ENCODE measurements at regions not wholly inside any gene's neighbourhood (a gene's known extent, or its start where the extent isn't known, plus 50 kb on each side); places are given as distances from the start of the nearest gene placed in this dataset.

DNA sequence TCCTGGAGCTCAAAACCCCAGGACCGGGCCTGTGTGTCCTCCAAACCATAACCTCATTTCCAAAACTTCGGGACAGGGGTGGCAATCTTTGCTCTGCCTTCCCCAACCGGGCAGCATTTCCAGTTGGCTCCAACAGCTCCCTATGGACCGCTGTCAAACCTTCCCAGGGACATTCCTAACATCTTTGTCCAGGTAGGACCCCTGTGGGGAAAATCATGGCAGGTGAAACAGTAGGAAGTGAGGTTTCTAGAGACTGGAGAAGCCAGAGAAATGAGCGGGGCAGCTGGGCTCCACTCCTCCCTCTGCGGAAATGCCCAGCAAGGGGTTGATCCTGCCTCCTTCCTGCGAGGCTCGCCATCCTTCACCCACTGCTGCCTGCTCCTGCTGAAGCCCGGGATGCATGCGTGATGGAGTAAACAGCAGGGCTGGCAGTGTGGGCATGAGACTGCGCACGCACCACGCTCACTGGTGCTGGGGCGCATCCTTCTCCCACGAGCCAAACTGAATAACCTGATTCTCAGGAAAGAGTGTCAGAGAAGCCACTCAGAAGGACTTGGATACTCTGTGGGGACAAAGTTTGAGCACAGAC is 136.4 kb downstream of the BUD13 start:
- no peak for DNase-seq
- in situ Hi-C loops (cut with MboI): no loop called here

GRCh38 chr11:116631201-116631600 is 141.6 kb downstream of the BUD13 start:
- Histone ChIP-seq H2AFZ (no peak overlapping the region), H3K9me3 (ENCODE audit: low read depth) (no peaks in the 10 kb centered on the region), H3K79me2 (ENCODE audit: insufficient read depth) (no peaks in the 10 kb centered on the region), H3K27ac (no peak overlapping the region), H3K9ac (no peak overlapping the region), H3F3A (ENCODE audit: insufficient read depth) (no peaks in the 10 kb centered on the region), H3K9me2 (ENCODE audit: insufficient read depth) (no peaks in the 10 kb centered on the region), H3K4me1 (ENCODE audit: insufficient read depth) (no peaks in the 10 kb centered on the region), H3K27me3 (replicated peaks; ENCODE audit: insufficient read depth) (no peaks in the 10 kb centered on the region), H3K36me3 (ENCODE audit: low read depth) (no peaks in the 10 kb centered on the region), H3K4me3 (no peak overlapping the region), H4K20me1 (ENCODE audit: insufficient read depth) (no peaks in the 10 kb centered on the region), H3K4me2 (ENCODE audit: unreplicated experiment) (no peak overlapping the region)
- 50 to 53% methylated on average over 3 of the region's 3 CpGs for WGBS, 2 experiments (ENCODE audit: low coverage in 1 of 2, low lambda C conversion rate in 2 of 2, missing lambda C conversion rate in 2 of 2)
- in situ Hi-C loops (cut with MboI): no loop called here
- DNase-seq: no peak
- no peak for TF ChIP-seq EZH2 (IDR thresholded peaks at IDR 0.05; ENCODE audit: insufficient read depth, poor library complexity, severe bottlenecking)
- TF ChIP-seq EZH2phosphoT487 (IDR thresholded peaks at IDR 0.05; ENCODE audit: insufficient read depth, low read depth): no peak

More for the DNA sequence above, 136.4 kb downstream of the BUD13 start:
- no peak for TF ChIP-seq EZH2phosphoT487 (IDR thresholded peaks at IDR 0.05; ENCODE audit: insufficient read depth, low read depth)
- TF ChIP-seq EZH2 (IDR thresholded peaks at IDR 0.05; ENCODE audit: insufficient read depth, poor library complexity, severe bottlenecking): no peak
- Histone ChIP-seq H3K79me2 (ENCODE audit: insufficient read depth) (no peaks in the 10 kb centered on the region), H3K9me3 (ENCODE audit: low read depth) (no peaks in the 10 kb centered on the region), H3F3A (ENCODE audit: insufficient read depth) (no peaks in the 10 kb centered on the region), H3K4me3 (no peak overlapping the region), H3K9ac (no peak overlapping the region), H3K27me3 (replicated peaks; ENCODE audit: insufficient read depth) (peaks cover 15% of the 10 kb centered on the region), H3K27ac (no peak overlapping the region), H3K36me3 (ENCODE audit: low read depth) (no peaks in the 10 kb centered on the region), H3K9me2 (ENCODE audit: insufficient read depth) (no peaks in the 10 kb centered on the region), H2AFZ (no peak overlapping the region), H3K4me1 (ENCODE audit: insufficient read depth) (no peaks in the 10 kb centered on the region), H3K4me2 (ENCODE audit: unreplicated experiment) (no peak overlapping the region), H4K20me1 (ENCODE audit: insufficient read depth) (no peaks in the 10 kb centered on the region)
- 48 to 58% methylated on average over 15 of the region's 15 CpGs for WGBS, 2 experiments (ENCODE audit: low coverage in 1 of 2, low lambda C conversion rate in 2 of 2, missing lambda C conversion rate in 2 of 2)

- H2AFZ ChIP-seq: no peak overlapping the region
- H3K36me3 ChIP-seq (ENCODE audit: low read depth): no peaks in the 10 kb centered on the region
- H3F3A ChIP-seq (ENCODE audit: insufficient read depth): no peaks in the 10 kb centered on the region
- 33 to 40% methylated on average over 1 of the region's 1 CpG for WGBS, 2 experiments (ENCODE audit: low coverage in 1 of 2, low lambda C conversion rate in 2 of 2, missing lambda C conversion rate in 2 of 2)
- H3K9me3 ChIP-seq (ENCODE audit: low read depth): no peaks in the 10 kb centered on the region
- no peak for DNase-seq
- no peak overlapping the region for H3K27ac ChIP-seq
- no peaks in the 10 kb centered on the region for H4K20me1 ChIP-seq (ENCODE audit: insufficient read depth)
- H3K4me2 ChIP-seq (ENCODE audit: unreplicated experiment): no peak overlapping the region
- in situ Hi-C loops (cut with MboI): no loop called here
- H3K4me1 ChIP-seq (ENCODE audit: insufficient read depth): no peaks in the 10 kb centered on the region
- H3K9me2 ChIP-seq (ENCODE audit: insufficient read depth): no peaks in the 10 kb centered on the region
- H3K9ac ChIP-seq: no peak overlapping the region
- TF ChIP-seq EZH2 (IDR thresholded peaks at IDR 0.05; ENCODE audit: insufficient read depth, poor library complexity, severe bottlenecking) (no peak), EZH2phosphoT487 (IDR thresholded peaks at IDR 0.05; ENCODE audit: insufficient read depth, low read depth) (no peak)
- peaks cover 9% of the 10 kb centered on the region; the same call in 1 of the 2 replicates for H3K27me3 ChIP-seq (replicated peaks; ENCODE audit: insufficient read depth)
- no peak overlapping the region for H3K4me3 ChIP-seq
- no peaks in the 10 kb centered on the region for H3K79me2 ChIP-seq (ENCODE audit: insufficient read depth)
Measured at GRCh38 chr11:116618461-116618860, 154.3 kb downstream of the BUD13 start.

DNA sequence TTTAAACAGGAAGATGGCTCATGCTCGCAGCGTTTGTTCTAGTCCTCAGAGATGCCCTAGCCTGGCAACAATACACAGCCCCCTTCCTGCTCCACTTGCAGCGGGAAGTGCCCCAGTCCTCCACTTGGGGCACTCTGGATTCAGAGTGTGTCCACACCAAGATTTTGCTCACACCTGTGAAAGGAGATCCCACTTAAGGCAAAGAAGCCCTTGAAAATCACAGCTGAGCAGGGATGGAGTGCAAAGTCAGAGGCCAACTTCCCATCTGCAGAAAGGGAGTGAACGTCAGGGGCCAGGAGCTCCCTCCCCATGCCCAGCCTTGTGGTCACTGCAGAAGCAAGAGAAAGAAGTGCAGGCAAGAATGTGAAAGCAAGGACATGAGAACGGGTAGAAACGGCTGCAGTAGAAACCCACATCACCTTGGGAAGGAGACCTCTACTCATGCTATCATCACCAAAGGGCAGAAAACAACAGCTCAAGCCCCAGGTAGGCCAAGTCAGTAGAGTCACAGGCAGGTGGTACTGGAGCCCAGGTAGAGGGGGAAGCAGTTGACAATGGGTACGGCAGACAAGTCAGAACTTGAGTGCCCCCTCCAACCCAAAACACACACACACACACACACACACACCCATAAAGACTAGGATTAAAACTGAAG is 157.4 kb downstream of the BUD13 start:
- H3K36me3 ChIP-seq (ENCODE audit: low read depth): no peaks in the 10 kb centered on the region
- H3F3A ChIP-seq (ENCODE audit: insufficient read depth): no peaks in the 10 kb centered on the region
- TF ChIP-seq EZH2phosphoT487 (IDR thresholded peaks at IDR 0.05; ENCODE audit: insufficient read depth, low read depth): no peak
- TF ChIP-seq EZH2 (IDR thresholded peaks at IDR 0.05; ENCODE audit: insufficient read depth, poor library complexity, severe bottlenecking): no peak
- no peak for DNase-seq
- no peaks in the 10 kb centered on the region for H3K9me2 ChIP-seq (ENCODE audit: insufficient read depth)
- no peaks in the 10 kb centered on the region for H3K79me2 ChIP-seq (ENCODE audit: insufficient read depth)
- peaks cover 4% of the 10 kb centered on the region; the same call in 1 of the 2 replicates for H3K27me3 ChIP-seq (replicated peaks; ENCODE audit: insufficient read depth)
- WGBS, 2 experiments (ENCODE audit: low coverage in 1 of 2, low lambda C conversion rate in 2 of 2, missing lambda C conversion rate in 2 of 2): 32 to 33% methylated on average over 7 of the region's 7 CpGs
- H3K9ac ChIP-seq: no peak overlapping the region
- no peaks in the 10 kb centered on the region for H3K4me1 ChIP-seq (ENCODE audit: insufficient read depth)
- no peaks in the 10 kb centered on the region for H4K20me1 ChIP-seq (ENCODE audit: insufficient read depth)
- H3K4me2 ChIP-seq (ENCODE audit: unreplicated experiment): no peak overlapping the region
- H3K27ac ChIP-seq: no peak overlapping the region
- H3K9me3 ChIP-seq (ENCODE audit: low read depth): no peaks in the 10 kb centered on the region
- in situ Hi-C loops (cut with MboI): no loop called here
- no peak overlapping the region for H2AFZ ChIP-seq
- no peak overlapping the region for H3K4me3 ChIP-seq

All from GM23248 (cell line).